ENCODE measurements at regions not wholly inside any gene's neighbourhood (a gene's known extent, or its start where the extent isn't known, plus 50 kb on each side); places are given as distances from the start of the nearest gene placed in this dataset.

DNA sequence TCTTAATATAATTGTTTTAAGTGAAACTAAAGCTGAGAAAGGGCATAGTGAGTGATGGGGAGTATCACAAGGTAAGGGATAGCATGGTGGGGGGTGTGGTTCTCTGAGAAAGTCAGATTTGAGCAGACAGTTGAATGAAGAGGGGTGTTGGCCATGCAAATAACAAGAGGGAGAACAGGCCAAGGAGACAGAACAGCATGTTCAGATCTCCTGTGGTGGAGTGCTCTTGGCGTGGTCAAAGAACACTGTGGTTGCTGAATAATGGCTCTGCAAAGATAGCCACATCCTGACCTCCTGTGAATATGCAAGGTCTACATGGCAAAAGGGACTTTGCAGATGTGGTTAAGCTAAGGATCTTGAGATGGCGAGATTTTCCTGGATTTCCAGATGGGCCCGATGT lies 389.2 kb downstream of the TMEM182 start (continued):
- TF ChIP-seq, protein P1, sequence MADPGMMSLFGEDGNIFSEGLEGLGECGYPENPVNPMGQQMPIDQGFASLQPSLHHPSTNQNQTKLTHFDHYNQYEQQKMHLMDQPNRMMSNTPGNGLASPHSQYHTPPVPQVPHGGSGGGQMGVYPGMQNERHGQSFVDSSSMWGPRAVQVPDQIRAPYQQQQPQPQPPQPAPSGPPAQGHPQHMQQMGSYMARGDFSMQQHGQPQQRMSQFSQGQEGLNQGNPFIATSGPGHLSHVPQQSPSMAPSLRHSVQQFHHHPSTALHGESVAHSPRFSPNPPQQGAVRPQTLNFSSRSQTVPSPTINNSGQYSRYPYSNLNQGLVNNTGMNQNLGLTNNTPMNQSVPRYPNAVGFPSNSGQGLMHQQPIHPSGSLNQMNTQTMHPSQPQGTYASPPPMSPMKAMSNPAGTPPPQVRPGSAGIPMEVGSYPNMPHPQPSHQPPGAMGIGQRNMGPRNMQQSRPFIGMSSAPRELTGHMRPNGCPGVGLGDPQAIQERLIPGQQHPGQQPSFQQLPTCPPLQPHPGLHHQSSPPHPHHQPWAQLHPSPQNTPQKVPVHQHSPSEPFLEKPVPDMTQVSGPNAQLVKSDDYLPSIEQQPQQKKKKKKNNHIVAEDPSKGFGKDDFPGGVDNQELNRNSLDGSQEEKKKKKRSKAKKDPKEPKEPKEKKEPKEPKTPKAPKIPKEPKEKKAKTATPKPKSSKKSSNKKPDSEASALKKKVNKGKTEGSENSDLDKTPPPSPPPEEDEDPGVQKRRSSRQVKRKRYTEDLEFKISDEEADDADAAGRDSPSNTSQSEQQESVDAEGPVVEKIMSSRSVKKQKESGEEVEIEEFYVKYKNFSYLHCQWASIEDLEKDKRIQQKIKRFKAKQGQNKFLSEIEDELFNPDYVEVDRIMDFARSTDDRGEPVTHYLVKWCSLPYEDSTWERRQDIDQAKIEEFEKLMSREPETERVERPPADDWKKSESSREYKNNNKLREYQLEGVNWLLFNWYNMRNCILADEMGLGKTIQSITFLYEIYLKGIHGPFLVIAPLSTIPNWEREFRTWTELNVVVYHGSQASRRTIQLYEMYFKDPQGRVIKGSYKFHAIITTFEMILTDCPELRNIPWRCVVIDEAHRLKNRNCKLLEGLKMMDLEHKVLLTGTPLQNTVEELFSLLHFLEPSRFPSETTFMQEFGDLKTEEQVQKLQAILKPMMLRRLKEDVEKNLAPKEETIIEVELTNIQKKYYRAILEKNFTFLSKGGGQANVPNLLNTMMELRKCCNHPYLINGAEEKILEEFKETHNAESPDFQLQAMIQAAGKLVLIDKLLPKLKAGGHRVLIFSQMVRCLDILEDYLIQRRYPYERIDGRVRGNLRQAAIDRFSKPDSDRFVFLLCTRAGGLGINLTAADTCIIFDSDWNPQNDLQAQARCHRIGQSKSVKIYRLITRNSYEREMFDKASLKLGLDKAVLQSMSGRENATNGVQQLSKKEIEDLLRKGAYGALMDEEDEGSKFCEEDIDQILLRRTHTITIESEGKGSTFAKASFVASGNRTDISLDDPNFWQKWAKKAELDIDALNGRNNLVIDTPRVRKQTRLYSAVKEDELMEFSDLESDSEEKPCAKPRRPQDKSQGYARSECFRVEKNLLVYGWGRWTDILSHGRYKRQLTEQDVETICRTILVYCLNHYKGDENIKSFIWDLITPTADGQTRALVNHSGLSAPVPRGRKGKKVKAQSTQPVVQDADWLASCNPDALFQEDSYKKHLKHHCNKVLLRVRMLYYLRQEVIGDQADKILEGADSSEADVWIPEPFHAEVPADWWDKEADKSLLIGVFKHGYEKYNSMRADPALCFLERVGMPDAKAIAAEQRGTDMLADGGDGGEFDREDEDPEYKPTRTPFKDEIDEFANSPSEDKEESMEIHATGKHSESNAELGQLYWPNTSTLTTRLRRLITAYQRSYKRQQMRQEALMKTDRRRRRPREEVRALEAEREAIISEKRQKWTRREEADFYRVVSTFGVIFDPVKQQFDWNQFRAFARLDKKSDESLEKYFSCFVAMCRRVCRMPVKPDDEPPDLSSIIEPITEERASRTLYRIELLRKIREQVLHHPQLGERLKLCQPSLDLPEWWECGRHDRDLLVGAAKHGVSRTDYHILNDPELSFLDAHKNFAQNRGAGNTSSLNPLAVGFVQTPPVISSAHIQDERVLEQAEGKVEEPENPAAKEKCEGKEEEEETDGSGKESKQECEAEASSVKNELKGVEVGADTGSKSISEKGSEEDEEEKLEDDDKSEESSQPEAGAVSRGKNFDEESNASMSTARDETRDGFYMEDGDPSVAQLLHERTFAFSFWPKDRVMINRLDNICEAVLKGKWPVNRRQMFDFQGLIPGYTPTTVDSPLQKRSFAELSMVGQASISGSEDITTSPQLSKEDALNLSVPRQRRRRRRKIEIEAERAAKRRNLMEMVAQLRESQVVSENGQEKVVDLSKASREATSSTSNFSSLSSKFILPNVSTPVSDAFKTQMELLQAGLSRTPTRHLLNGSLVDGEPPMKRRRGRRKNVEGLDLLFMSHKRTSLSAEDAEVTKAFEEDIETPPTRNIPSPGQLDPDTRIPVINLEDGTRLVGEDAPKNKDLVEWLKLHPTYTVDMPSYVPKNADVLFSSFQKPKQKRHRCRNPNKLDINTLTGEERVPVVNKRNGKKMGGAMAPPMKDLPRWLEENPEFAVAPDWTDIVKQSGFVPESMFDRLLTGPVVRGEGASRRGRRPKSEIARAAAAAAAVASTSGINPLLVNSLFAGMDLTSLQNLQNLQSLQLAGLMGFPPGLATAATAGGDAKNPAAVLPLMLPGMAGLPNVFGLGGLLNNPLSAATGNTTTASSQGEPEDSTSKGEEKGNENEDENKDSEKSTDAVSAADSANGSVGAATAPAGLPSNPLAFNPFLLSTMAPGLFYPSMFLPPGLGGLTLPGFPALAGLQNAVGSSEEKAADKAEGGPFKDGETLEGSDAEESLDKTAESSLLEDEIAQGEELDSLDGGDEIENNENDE (IDR thresholded peaks at IDR 0.05; ENCODE audit: insufficient replicate concordance, low read length) = no peak
- TF ChIP-seq RXRA (IDR thresholded peaks at IDR 0.05; ENCODE audit: insufficient read depth, low read depth, low read length) = no peak
- TF ChIP-seq, protein P2, sequence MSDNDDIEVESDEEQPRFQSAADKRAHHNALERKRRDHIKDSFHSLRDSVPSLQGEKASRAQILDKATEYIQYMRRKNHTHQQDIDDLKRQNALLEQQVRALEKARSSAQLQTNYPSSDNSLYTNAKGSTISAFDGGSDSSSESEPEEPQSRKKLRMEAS (IDR thresholded peaks at IDR 0.05) = no peak
- TF ChIP-seq CBX5 (IDR thresholded peaks at IDR 0.05; ENCODE audit: low read depth, low read length) = no peak
- TF ChIP-seq, protein P3, sequence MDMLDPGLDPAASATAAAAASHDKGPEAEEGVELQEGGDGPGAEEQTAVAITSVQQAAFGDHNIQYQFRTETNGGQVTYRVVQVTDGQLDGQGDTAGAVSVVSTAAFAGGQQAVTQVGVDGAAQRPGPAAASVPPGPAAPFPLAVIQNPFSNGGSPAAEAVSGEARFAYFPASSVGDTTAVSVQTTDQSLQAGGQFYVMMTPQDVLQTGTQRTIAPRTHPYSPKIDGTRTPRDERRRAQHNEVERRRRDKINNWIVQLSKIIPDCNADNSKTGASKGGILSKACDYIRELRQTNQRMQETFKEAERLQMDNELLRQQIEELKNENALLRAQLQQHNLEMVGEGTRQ (IDR thresholded peaks at IDR 0.05; ENCODE audit: low read length) = no peak
- no peak for TF ChIP-seq HDAC6 (IDR thresholded peaks at IDR 0.05; ENCODE audit: low read depth, low read length)
- TF ChIP-seq SP4 (IDR thresholded peaks at IDR 0.05; ENCODE audit: low read length) = no peak
- TF ChIP-seq MAFK (IDR thresholded peaks at IDR 0.05; ENCODE audit: low read depth, low read length) = no peak
- TF ChIP-seq HDAC2 (IDR thresholded peaks at IDR 0.05; ENCODE audit: borderline replicate concordance in 1 of 2, low read depth in 2 of 2, low read length in 2 of 2) = no peak
- TF ChIP-seq TAF1 (IDR thresholded peaks at IDR 0.05; ENCODE audit: low read depth, low read length) = no peak
